HCT116 (cell line): ENCODE measurements at regions not wholly inside any gene's neighbourhood (a gene's known extent, or its start where the extent isn't known, plus 50 kb on each side); places are given as distances from the start of the nearest gene placed in this dataset.

ENCODE experiments used
- ATAC-seq: fragments of 200-7000 bp; cut with Tn5 transposase; 2 replicates; pipeline ENCODE4 v1.9.1; 2020; ENCODE audit warnings: mild to moderate bottlenecking, moderate library complexity
- BruUV-seq: library from RNA; stranded (reverse); fragments of 400-500 nt; replicated peaks from 2 replicates; lab custom pipeline; 2021; lab: Mats Ljungman, UMichigan
- CTCF ChIA-PET: fragments of 300-600 bp; sonication (Branson Sonifier 250); formaldehyde crosslinking; loops from one replicate; lab custom pipeline; 2021; ENCODE audit warnings: antibody characterized with exemption; lab: Charles Lee
- POLR2A ChIA-PET: fragments of 300-600, 350-600 bp; sonication (Branson Sonifier 250); formaldehyde crosslinking; loops from one replicate; lab custom pipeline; 2021; ENCODE audit warnings: antibody characterized with exemption; lab: Charles Lee
- RAD21 ChIA-PET, 2 experiments: fragments of 300-600 bp; sonication (Branson Sonifier 250); formaldehyde crosslinking; loops; one replicate each; lab custom pipeline; 2023; ENCODE audit warnings: low total read pairs in 2 of 2; ENCODE audit not compliant: uncharacterized antibody in 2 of 2, unreplicated experiment in 2 of 2, low non-redundant PET in 1 of 2; lab: Charles Lee
- DNase-seq: peaks from one replicate; pipeline ENCODE4 v3.0.0-alpha.2; 2010; ENCODE audit warnings: low read depth, low spot score
- H2AFZ ChIP-seq: fragments of 200-600 bp; shearing (Covaris generic), sonication (generic); 2 replicates; pipeline ENCODE4 v1.6.1; 2017; ENCODE audit warnings: low read depth, mixed run types, mixed read lengths, antibody characterized with exemption, low read length; ENCODE audit not compliant: poor library complexity, severe bottlenecking
- H3K27ac ChIP-seq: 2 replicates; pipeline ENCODE4 v1.5.1; 2012; ENCODE audit warnings: low read depth, low read length
- H3K27me3 ChIP-seq: fragments of 200-600 bp; sonication (generic); 2 replicates; pipeline ENCODE4 v1.6.1; 2016; ENCODE audit warnings: mixed run types, low read length, mixed read lengths; ENCODE audit not compliant: insufficient read depth
- H3K36me3 ChIP-seq, 2 experiments: fragments of 200-500 bp in 1 of 2; fragments of 200-600 bp in 1 of 2; sonication (Bioruptor generic) in 1 of 2; sonication (generic) in 1 of 2; 2 replicates each; pipeline versions ENCODE4 v1.5.1 to v1.6.1; 2014 to 2016; ENCODE audit warnings: low read length in 2 of 2, inconsistent platforms in 1 of 2, mixed read lengths in 1 of 2, mixed run types in 1 of 2; ENCODE audit not compliant: insufficient read depth in 2 of 2, control insufficient read depth in 1 of 2
- H3K4me1 ChIP-seq, 2 experiments: fragments of 200-600 bp in 1 of 2; sonication (generic) in 1 of 2; 2 replicates each; pipeline versions ENCODE4 v1.5.1 to v1.6.1; 2012 to 2017; ENCODE audit warnings: low read length in 2 of 2, inconsistent platforms in 1 of 2, mild to moderate bottlenecking in 1 of 2, mixed read lengths in 1 of 2, mixed run types in 1 of 2, moderate library complexity in 1 of 2; ENCODE audit not compliant: insufficient read depth in 2 of 2, control insufficient read depth in 1 of 2
- H3K4me2 ChIP-seq: fragments of 200-600 bp; sonication (generic); 2 replicates; pipeline ENCODE4 v1.6.1; 2017; ENCODE audit warnings: mixed run types, low read length, mixed read lengths
- H3K4me3 ChIP-seq, 2 experiments: fragments of 200-600 bp in 1 of 2; sonication (generic) in 1 of 2; replicated peaks in 1 of 2; 2 replicates each; pipeline ENCODE4 v1.5.1; 2011 to 2016; ENCODE audit warnings: low read length in 2 of 2, control low read depth in 1 of 2, low read depth in 1 of 2, mild to moderate bottlenecking in 1 of 2, mixed read lengths in 1 of 2, mixed run types in 1 of 2
- H3K79me2 ChIP-seq: fragments of 200-600 bp; sonication (generic); 2 replicates; pipeline ENCODE4 v1.6.1; 2017; ENCODE audit warnings: mild to moderate bottlenecking, mixed run types, low read length, moderate library complexity, mixed read lengths; ENCODE audit not compliant: insufficient read depth
- H3K9ac ChIP-seq: fragments of 200-600 bp; sonication (generic); 2 replicates; pipeline ENCODE4 v1.6.1; 2016; ENCODE audit warnings: low read length, mixed read lengths
- H3K9me2 ChIP-seq: fragments of 200-600 bp; sonication (generic), shearing (Covaris generic); 2 replicates; pipeline ENCODE4 v1.6.1; 2017; ENCODE audit warnings: mixed run types, mild to moderate bottlenecking, moderate library complexity; ENCODE audit not compliant: insufficient read depth
- H3K9me3 ChIP-seq, 2 experiments: fragments of 200-500 bp in 1 of 2; fragments of 200-600 bp in 1 of 2; sonication (Bioruptor generic) in 1 of 2; sonication (generic) in 1 of 2; 2 replicates each; pipeline ENCODE4 v1.6.1; 2014 to 2017; ENCODE audit warnings: low read length in 2 of 2, mixed read lengths in 2 of 2, inconsistent platforms in 1 of 2, low read depth in 1 of 2, mild to moderate bottlenecking in 1 of 2, mixed run types in 1 of 2, moderate library complexity in 1 of 2; ENCODE audit not compliant: control insufficient read depth in 1 of 2, insufficient read depth in 1 of 2
- H4K20me1 ChIP-seq: fragments of 200-600 bp; sonication (generic), shearing (Covaris generic); 2 replicates; pipeline ENCODE4 v1.6.1; 2017; ENCODE audit warnings: mixed run types, mild to moderate bottlenecking, moderate library complexity; ENCODE audit not compliant: insufficient read depth
- EZH2 ChIP-seq: fragments of 200-600 bp; sonication (generic); IDR thresholded peaks from 2 replicates; pipeline ENCODE4 v1.6.1; 2017; ENCODE audit warnings: antibody characterized with exemption, mixed run types
- POLR2A ChIP-seq: IDR thresholded peaks from 2 replicates; pipeline ENCODE4 v1.7.0; 2011; ENCODE audit warnings: borderline replicate concordance; ENCODE audit not compliant: insufficient read depth, insufficient read length; ENCODE audit errors: extremely low read depth
- POLR2AphosphoS5 ChIP-seq: IDR thresholded peaks from 2 replicates; pipeline ENCODE4 v1.6.1; 2011; ENCODE audit warnings: mild to moderate bottlenecking, low read depth, low read length, moderate library complexity
- TCF7L2 ChIP-seq: IDR thresholded peaks from 2 replicates; pipeline ENCODE4 v1.7.0; 2011; ENCODE audit warnings: borderline replicate concordance, inconsistent platforms; ENCODE audit not compliant: insufficient read depth, insufficient read length; ENCODE audit errors: extremely low read depth
- YY1 ChIP-seq: IDR thresholded peaks from 2 replicates; pipeline ENCODE4 v1.6.1; 2011; ENCODE audit warnings: low read length, low read depth, moderate library complexity, mild to moderate bottlenecking; ENCODE audit not compliant: insufficient replicate concordance; ENCODE audit errors: extremely low read depth
- ZFX ChIP-seq: fragments of 450-650 bp; IDR thresholded peaks from 2 replicates; pipeline ENCODE4 v1.6.1; 2017
- intact Hi-C: fragments of 100-400 bp; cut with micrococcal nuclease; formaldehyde crosslinking; loops from 2 replicates; pipeline ENCODE4 v1.10.0; 2022
- TF ChIP-seq, protein P1 (sequence below): IDR thresholded peaks from 2 replicates; pipeline ENCODE4 v1.6.1; 2012
- TF ChIP-seq, protein P2 (sequence below): IDR thresholded peaks from 2 replicates; pipeline ENCODE4 v1.6.1; 2012; ENCODE audit warnings: low read depth

DNA sequence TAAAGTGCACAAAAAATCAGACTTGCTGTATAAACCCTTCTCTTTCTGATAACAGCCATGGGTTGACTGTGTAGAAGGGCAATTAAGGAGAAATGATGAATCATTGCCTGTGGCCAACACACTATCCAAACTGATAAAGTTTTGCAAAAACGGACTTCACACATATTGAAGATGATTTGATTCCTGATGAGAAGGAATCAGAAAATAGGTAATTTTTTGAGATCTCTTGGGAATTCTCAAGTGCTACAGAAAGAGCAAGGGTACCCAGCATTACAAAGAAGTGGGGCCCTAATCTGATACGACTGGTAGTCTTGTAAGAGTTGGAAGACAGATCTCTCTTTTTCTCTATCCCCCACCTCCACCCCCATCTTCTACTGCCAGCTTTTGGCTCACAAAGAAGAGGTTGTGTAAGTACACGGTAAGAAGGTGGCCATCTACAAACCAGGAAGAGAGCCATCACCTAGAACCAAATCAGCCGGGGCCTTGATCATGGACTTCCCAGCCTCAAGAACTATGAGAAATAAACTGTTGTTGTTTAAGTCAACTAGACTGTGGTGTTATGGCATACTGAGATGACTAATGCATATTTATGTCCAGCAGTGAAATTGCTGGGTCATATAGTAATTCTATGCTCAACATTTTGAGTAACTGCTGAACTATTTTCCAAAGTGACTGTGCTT is 254.7 kb downstream of the EDEM1 start:
- H2AFZ ChIP-seq: no peak overlapping the region
- H3K9ac ChIP-seq: no peak overlapping the region
- no peaks in the 10 kb centered on the region for H3K9me2 ChIP-seq
- ATAC-seq (no peak), DNase-seq (no peak)
- H3K9me3 ChIP-seq: no peaks in the 10 kb centered on the region
- ChIA-PET CTCF (interaction anchor here (0.5 kb wide), 1 partner anchor 241 kb away, joined by 4 read pairs; no protein-coding TSS in a partner anchor), RAD21 (no interaction called here), POLR2A (no interaction called here)
- H3K4me3 ChIP-seq: no peak overlapping the region
- no peaks in the 10 kb centered on the region for H4K20me1 ChIP-seq
- no peaks in the 10 kb centered on the region for H3K4me1 ChIP-seq
- peaks cover 6% of the 10 kb centered on the region for H3K27me3 ChIP-seq
- no peak overlapping the region for H3K27ac ChIP-seq
- H3K79me2 ChIP-seq: no peaks in the 10 kb centered on the region
- BruUV-seq: no TSS peak
- intact Hi-C loops: no loop called here
- H3K4me2 ChIP-seq: no peak overlapping the region
- no peak for TF ChIP-seq ZFX
- TF ChIP-seq EZH2: no peak
- TF ChIP-seq, protein P1, sequence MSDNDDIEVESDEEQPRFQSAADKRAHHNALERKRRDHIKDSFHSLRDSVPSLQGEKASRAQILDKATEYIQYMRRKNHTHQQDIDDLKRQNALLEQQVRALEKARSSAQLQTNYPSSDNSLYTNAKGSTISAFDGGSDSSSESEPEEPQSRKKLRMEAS: no peak
- no peak for TF ChIP-seq YY1
- TF ChIP-seq, protein P2, sequence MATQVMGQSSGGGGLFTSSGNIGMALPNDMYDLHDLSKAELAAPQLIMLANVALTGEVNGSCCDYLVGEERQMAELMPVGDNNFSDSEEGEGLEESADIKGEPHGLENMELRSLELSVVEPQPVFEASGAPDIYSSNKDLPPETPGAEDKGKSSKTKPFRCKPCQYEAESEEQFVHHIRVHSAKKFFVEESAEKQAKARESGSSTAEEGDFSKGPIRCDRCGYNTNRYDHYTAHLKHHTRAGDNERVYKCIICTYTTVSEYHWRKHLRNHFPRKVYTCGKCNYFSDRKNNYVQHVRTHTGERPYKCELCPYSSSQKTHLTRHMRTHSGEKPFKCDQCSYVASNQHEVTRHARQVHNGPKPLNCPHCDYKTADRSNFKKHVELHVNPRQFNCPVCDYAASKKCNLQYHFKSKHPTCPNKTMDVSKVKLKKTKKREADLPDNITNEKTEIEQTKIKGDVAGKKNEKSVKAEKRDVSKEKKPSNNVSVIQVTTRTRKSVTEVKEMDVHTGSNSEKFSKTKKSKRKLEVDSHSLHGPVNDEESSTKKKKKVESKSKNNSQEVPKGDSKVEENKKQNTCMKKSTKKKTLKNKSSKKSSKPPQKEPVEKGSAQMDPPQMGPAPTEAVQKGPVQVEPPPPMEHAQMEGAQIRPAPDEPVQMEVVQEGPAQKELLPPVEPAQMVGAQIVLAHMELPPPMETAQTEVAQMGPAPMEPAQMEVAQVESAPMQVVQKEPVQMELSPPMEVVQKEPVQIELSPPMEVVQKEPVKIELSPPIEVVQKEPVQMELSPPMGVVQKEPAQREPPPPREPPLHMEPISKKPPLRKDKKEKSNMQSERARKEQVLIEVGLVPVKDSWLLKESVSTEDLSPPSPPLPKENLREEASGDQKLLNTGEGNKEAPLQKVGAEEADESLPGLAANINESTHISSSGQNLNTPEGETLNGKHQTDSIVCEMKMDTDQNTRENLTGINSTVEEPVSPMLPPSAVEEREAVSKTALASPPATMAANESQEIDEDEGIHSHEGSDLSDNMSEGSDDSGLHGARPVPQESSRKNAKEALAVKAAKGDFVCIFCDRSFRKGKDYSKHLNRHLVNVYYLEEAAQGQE: no peak
- no peak for TF ChIP-seq TCF7L2
- no peak for TF ChIP-seq POLR2AphosphoS5
- no peak for TF ChIP-seq POLR2A
- H3K36me3 ChIP-seq: no peaks in the 10 kb centered on the region
